GM23338 (cell line): ENCODE measurements at regions not wholly inside any gene's neighbourhood (a gene's known extent, or its start where the extent isn't known, plus 50 kb on each side); places are given as distances from the start of the nearest gene placed in this dataset.

Experiments used
- ATAC-seq: fragments of 200-7000 bp; cut with Tn5 transposase; 3 replicates; pipeline ENCODE4 v1.9.1; 2020
- DNase-seq: peaks from one replicate; pipeline ENCODE4 v3.0.0-alpha.2; 2015; ENCODE audit warnings: low spot score
- H2AFZ ChIP-seq: fragments of 200-600 bp; sonication (generic); 2 replicates; pipeline ENCODE4 v1.8.0; 2016; ENCODE audit warnings: antibody characterized with exemption, mild to moderate bottlenecking, moderate library complexity
- H3F3A ChIP-seq: fragments of 200-600 bp; sonication (generic); replicated peaks from 2 replicates; pipeline ENCODE4 v1.8.0; 2017; ENCODE audit warnings: antibody characterized with exemption, mixed run types, low read depth
- H3K27ac ChIP-seq: fragments of 200-600 bp; sonication (generic); 2 replicates; pipeline ENCODE4 v1.6.1; 2016; ENCODE audit warnings: low read depth
- H3K27me3 ChIP-seq: fragments of 200-600 bp; sonication (generic); 2 replicates; pipeline ENCODE4 v1.8.0; 2016; ENCODE audit warnings: mild to moderate bottlenecking, mixed run types, moderate library complexity; ENCODE audit not compliant: insufficient read depth
- H3K36me3 ChIP-seq: fragments of 200-600 bp; sonication (generic); 2 replicates; pipeline ENCODE4 v1.8.0; 2016; ENCODE audit warnings: mild to moderate bottlenecking; ENCODE audit not compliant: insufficient read depth
- H3K4me1 ChIP-seq: fragments of 200-600 bp; sonication (generic); 2 replicates; pipeline ENCODE4 v1.8.0; 2016; ENCODE audit warnings: mild to moderate bottlenecking, moderate library complexity; ENCODE audit not compliant: insufficient read depth
- H3K4me2 ChIP-seq: fragments of 200-600 bp; sonication (generic); 2 replicates; pipeline ENCODE4 v1.7.1; 2017; ENCODE audit warnings: mixed run types
- H3K4me3 ChIP-seq: fragments of 200-600 bp; sonication (generic); 2 replicates; pipeline ENCODE4 v1.6.1; 2016; ENCODE audit warnings: mixed run types
- H3K79me2 ChIP-seq: fragments of 200-600 bp; sonication (generic); replicated peaks from 2 replicates; pipeline ENCODE4 v1.8.0; 2017; ENCODE audit warnings: mild to moderate bottlenecking; ENCODE audit not compliant: insufficient read depth
- H3K9me2 ChIP-seq: fragments of 200-600 bp; sonication (generic); 2 replicates; pipeline ENCODE4 v1.8.0; 2017; ENCODE audit not compliant: insufficient read depth
- H4K20me1 ChIP-seq: fragments of 200-600 bp; sonication (generic); replicated peaks from 2 replicates; pipeline ENCODE4 v1.8.0; 2017; ENCODE audit warnings: mild to moderate bottlenecking; ENCODE audit not compliant: insufficient read depth
- H3K27ac Mint-ChIP-seq: 2 replicates; pipeline ENCODE4 v1.8.0; 2020; ENCODE audit warnings: inconsistent platforms, mild to moderate bottlenecking, moderate library complexity, mixed read lengths
- H3K27me3 Mint-ChIP-seq: 3 replicates; pipeline ENCODE4 v1.8.0; 2022; ENCODE audit warnings: low read depth, mild to moderate bottlenecking, moderate library complexity, mixed read lengths, inconsistent platforms; ENCODE audit not compliant: insufficient read depth, poor library complexity
- H3K36me3 Mint-ChIP-seq: 3 replicates; pipeline ENCODE4 v1.8.0; 2021; ENCODE audit warnings: low read depth, mild to moderate bottlenecking, inconsistent platforms, moderate library complexity, mixed read lengths
- H3K4me1 Mint-ChIP-seq: 3 replicates; pipeline ENCODE4 v1.8.0; 2020; ENCODE audit warnings: mild to moderate bottlenecking, inconsistent platforms, mixed read lengths
- H3K4me3 Mint-ChIP-seq: 3 replicates; pipeline ENCODE4 v1.8.0; 2021; ENCODE audit warnings: moderate library complexity, mild to moderate bottlenecking, inconsistent platforms, mixed read lengths
- H3K9me3 Mint-ChIP-seq: 3 replicates; pipeline ENCODE4 v1.8.0; 2020; ENCODE audit warnings: moderate library complexity, mild to moderate bottlenecking, inconsistent platforms, mixed read lengths
- CREB1 ChIP-seq: fragments of 250-450 bp; sonication (Bioruptor Pico); IDR thresholded peaks from 2 replicates; pipeline ENCODE4 v1.5.0; 2020; ENCODE audit warnings: low read depth, mild to moderate bottlenecking, moderate library complexity
- EZH2 ChIP-seq: fragments of 200-600 bp; sonication (generic); IDR thresholded peaks from one replicate; pipeline ENCODE4 v1.8.0; 2017; ENCODE audit warnings: antibody characterized with exemption, mild to moderate bottlenecking, low read depth; ENCODE audit not compliant: unreplicated experiment
- EZH2phosphoT487 ChIP-seq: fragments of 200-600 bp; sonication (generic); IDR thresholded peaks from one replicate; pipeline ENCODE4 v1.8.1; 2018; ENCODE audit warnings: antibody characterized with exemption; ENCODE audit not compliant: unreplicated experiment
- NANOG ChIP-seq: IDR thresholded peaks from 2 replicates; pipeline ENCODE4 v1.6.1; 2016; ENCODE audit warnings: antibody characterized with exemption, borderline replicate concordance
- REST ChIP-seq: IDR thresholded peaks from one replicate; pipeline ENCODE4 v1.6.1; 2018; ENCODE audit warnings: antibody characterized with exemption; ENCODE audit not compliant: unreplicated experiment
- STAT1 ChIP-seq: IDR thresholded peaks from one replicate; pipeline ENCODE4 v1.6.1; 2016; ENCODE audit warnings: antibody characterized with exemption; ENCODE audit not compliant: unreplicated experiment
- ZNF114 ChIP-seq: fragments of 250-450 bp; sonication (Bioruptor Pico); IDR thresholded peaks from 2 replicates; pipeline ENCODE4 v1.5.0; 2020; ENCODE audit warnings: mild to moderate bottlenecking, moderate library complexity
- TF ChIP-seq, protein P1 (sequence below): fragments of 250-450 bp; sonication (Bioruptor Pico); IDR thresholded peaks from 2 replicates; pipeline ENCODE4 v1.5.0; 2020; ENCODE audit warnings: mild to moderate bottlenecking, moderate library complexity

DNA sequence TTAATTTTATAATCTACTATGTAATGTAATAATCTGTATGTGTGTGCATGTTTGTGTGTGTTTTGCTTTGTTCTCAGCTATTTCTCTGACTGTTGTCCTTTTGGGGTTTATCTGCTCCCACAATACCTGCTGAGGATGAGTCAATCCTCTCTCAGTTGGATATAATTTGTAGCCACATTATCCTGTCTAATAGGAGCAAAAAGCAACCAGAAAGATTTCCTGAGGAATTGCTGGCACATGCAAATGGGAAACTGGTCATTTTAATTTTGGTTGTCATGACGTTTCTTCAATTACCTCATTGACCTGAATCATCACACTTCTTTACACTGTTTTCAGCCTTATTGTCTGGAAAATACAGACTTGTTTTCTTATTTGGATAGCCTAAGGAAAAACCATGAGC, 488.4 kb downstream of the KLF5 start:
- TF ChIP-seq NANOG, result no peak
- TF ChIP-seq REST, result no peak
- TF ChIP-seq ZNF114 (CRISPR knock-in tag), result no peak
- no peak for TF ChIP-seq STAT1
- TF ChIP-seq EZH2, result no peak
- no peaks in the 10 kb centered on the region for H3K27me3 ChIP-seq
- DNase-seq (no peak), ATAC-seq (no peak)
- Mint-ChIP-seq H3K9me3 (no peaks in the 10 kb centered on the region), H3K27me3 (peaks cover 4% of the 10 kb centered on the region), H3K36me3 (no peaks in the 10 kb centered on the region), H3K27ac (no peak overlapping the region), H3K4me3 (no peak overlapping the region), H3K4me1 (peaks cover 16% of the 10 kb centered on the region)
- no peak overlapping the region for H3K27ac ChIP-seq
- H3K36me3 ChIP-seq, result no peaks in the 10 kb centered on the region
- H3K79me2 ChIP-seq, result no peaks in the 10 kb centered on the region
- peaks cover 5% of the 10 kb centered on the region; the same call in 1 of the 2 replicates for H3K4me1 ChIP-seq
- H4K20me1 ChIP-seq, result no peaks in the 10 kb centered on the region
- no peaks in the 10 kb centered on the region for H3F3A ChIP-seq
- no peak overlapping the region for H3K4me3 ChIP-seq
- no peak overlapping the region for H2AFZ ChIP-seq
- peaks cover 8% of the 10 kb centered on the region; the same call in 1 of the 2 replicates for H3K9me2 ChIP-seq
- H3K4me2 ChIP-seq, result no peak overlapping the region

GRCh38 chr13:73544175-73544574, 485.4 kb downstream of the KLF5 start:
- no peak overlapping the region for H3K27ac ChIP-seq
- no peaks in the 10 kb centered on the region for H3F3A ChIP-seq
- no peak overlapping the region for H3K4me2 ChIP-seq
- H4K20me1 ChIP-seq, result no peaks in the 10 kb centered on the region
- no peaks in the 10 kb centered on the region for H3K36me3 Mint-ChIP-seq
- peaks cover 5% of the 10 kb centered on the region; the same call in 1 of the 2 replicates for H3K4me1 ChIP-seq
- H3K27ac Mint-ChIP-seq, result no peak overlapping the region
- no peaks in the 10 kb centered on the region for H3K27me3 ChIP-seq
- no peak overlapping the region for H3K4me3 ChIP-seq
- no peak overlapping the region for H2AFZ ChIP-seq
- DNase-seq, result no peak
- H3K4me3 Mint-ChIP-seq, result no peak overlapping the region
- H3K79me2 ChIP-seq, result no peaks in the 10 kb centered on the region
- H3K4me1 Mint-ChIP-seq, result peaks cover 8% of the 10 kb centered on the region; the same call in 2 of the 3 replicates
- ATAC-seq, result no peak
- H3K27me3 Mint-ChIP-seq, result peaks cover 4% of the 10 kb centered on the region
- H3K36me3 ChIP-seq, result no peaks in the 10 kb centered on the region
- H3K9me2 ChIP-seq, result peaks cover 10% of the 10 kb centered on the region; the same call in 1 of the 2 replicates
- H3K9me3 Mint-ChIP-seq, result no peaks in the 10 kb centered on the region
- TF ChIP-seq CREB1 (CRISPR knock-in tag) (no peak), STAT1 (no peak), EZH2phosphoT487 (no peak), REST (no peak), EZH2 (no peak), ZNF114 (CRISPR knock-in tag) (no peak)
- TF ChIP-seq, protein P1, sequence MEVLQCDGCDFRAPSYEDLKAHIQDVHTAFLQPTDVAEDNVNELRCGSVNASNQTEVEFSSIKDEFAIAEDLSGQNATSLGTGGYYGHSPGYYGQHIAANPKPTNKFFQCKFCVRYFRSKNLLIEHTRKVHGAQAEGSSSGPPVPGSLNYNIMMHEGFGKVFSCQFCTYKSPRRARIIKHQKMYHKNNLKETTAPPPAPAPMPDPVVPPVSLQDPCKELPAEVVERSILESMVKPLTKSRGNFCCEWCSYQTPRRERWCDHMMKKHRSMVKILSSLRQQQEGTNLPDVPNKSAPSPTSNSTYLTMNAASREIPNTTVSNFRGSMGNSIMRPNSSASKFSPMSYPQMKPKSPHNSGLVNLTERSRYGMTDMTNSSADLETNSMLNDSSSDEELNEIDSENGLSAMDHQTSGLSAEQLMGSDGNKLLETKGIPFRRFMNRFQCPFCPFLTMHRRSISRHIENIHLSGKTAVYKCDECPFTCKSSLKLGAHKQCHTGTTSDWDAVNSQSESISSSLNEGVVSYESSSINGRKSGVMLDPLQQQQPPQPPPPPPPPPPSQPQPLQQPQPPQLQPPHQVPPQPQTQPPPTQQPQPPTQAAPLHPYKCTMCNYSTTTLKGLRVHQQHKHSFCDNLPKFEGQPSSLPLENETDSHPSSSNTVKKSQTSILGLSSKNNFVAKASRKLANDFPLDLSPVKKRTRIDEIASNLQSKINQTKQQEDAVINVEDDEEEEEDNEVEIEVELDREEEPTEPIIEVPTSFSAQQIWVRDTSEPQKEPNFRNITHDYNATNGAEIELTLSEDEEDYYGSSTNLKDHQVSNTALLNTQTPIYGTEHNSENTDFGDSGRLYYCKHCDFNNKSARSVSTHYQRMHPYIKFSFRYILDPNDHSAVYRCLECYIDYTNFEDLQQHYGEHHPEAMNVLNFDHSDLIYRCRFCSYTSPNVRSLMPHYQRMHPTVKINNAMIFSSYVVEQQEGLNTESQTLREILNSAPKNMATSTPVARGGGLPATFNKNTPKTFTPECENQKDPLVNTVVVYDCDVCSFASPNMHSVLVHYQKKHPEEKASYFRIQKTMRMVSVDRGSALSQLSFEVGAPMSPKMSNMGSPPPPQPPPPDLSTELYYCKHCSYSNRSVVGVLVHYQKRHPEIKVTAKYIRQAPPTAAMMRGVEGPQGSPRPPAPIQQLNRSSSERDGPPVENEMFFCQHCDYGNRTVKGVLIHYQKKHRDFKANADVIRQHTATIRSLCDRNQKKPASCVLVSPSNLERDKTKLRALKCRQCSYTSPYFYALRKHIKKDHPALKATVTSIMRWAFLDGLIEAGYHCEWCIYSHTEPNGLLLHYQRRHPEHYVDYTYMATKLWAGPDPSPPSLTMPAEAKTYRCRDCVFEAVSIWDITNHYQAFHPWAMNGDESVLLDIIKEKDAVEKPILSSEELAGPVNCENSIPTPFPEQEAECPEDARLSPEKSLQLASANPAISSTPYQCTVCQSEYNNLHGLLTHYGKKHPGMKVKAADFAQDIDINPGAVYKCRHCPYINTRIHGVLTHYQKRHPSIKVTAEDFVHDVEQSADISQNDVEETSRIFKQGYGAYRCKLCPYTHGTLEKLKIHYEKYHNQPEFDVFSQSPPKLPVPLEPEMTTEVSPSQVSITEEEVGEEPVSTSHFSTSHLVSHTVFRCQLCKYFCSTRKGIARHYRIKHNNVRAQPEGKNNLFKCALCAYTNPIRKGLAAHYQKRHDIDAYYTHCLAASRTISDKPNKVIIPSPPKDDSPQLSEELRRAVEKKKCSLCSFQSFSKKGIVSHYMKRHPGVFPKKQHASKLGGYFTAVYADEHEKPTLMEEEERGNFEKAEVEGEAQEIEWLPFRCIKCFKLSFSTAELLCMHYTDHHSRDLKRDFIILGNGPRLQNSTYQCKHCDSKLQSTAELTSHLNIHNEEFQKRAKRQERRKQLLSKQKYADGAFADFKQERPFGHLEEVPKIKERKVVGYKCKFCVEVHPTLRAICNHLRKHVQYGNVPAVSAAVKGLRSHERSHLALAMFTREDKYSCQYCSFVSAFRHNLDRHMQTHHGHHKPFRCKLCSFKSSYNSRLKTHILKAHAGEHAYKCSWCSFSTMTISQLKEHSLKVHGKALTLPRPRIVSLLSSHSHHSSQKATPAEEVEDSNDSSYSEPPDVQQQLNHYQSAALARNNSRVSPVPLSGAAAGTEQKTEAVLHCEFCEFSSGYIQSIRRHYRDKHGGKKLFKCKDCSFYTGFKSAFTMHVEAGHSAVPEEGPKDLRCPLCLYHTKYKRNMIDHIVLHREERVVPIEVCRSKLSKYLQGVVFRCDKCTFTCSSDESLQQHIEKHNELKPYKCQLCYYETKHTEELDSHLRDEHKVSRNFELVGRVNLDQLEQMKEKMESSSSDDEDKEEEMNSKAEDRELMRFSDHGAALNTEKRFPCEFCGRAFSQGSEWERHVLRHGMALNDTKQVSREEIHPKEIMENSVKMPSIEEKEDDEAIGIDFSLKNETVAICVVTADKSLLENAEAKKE (CRISPR knock-in tag), result no peak
